ENCODE measurements at regions not wholly inside any gene's neighbourhood (a gene's known extent, or its start where the extent isn't known, plus 50 kb on each side); places are given as distances from the start of the nearest gene placed in this dataset.

- no peak overlapping the region for H3K27ac ChIP-seq (ENCODE audit: low read depth in 1 of 2, low read length in 2 of 2)
- no peak overlapping the region for H3K4me3 ChIP-seq (ENCODE audit: low read depth in 1 of 3, low read length in 3 of 3)
- WGBS: 68% methylated on average over 16 of the region's 16 CpGs
- H3K36me3 ChIP-seq (ENCODE audit: control insufficient read depth in 4 of 4, insufficient read depth in 3 of 4, low read depth in 1 of 4, low read length in 3 of 4): no peaks in the 10 kb centered on the region
- DNase-seq (ENCODE audit: low spot score): no peak
- H3K27me3 ChIP-seq (ENCODE audit: control insufficient read depth in 4 of 4, insufficient read depth in 4 of 4, low read length in 3 of 4): no peaks in the 10 kb centered on the region
- TF ChIP-seq ATF3 (IDR thresholded peaks at IDR 0.05) (no peak), YY1 (IDR thresholded peaks at IDR 0.05) (no peak), TAF1 (conservative IDR thresholded peaks at IDR 0.05) (no peak), RAD21 (IDR thresholded peaks at IDR 0.05) (no peak), HNF4G (IDR thresholded peaks at IDR 0.05) (no peak), SP1 (IDR thresholded peaks at IDR 0.05) (no peak), REST (IDR thresholded peaks at IDR 0.05) (no peak), FOXA2 (IDR thresholded peaks at IDR 0.05) (no peak), NR2F2 (IDR thresholded peaks at IDR 0.05) (no peak), FOXA1 (IDR thresholded peaks at IDR 0.05) (no peak), GABPA (IDR thresholded peaks at IDR 0.05 in 1 of 2, conservative IDR thresholded peaks at IDR 0.05 in 1 of 2) (no peak), MAX (IDR thresholded peaks at IDR 0.05) (no peak), HNF4A (conservative IDR thresholded peaks at IDR 0.05) (no peak)
- TF ChIP-seq, protein P1, sequence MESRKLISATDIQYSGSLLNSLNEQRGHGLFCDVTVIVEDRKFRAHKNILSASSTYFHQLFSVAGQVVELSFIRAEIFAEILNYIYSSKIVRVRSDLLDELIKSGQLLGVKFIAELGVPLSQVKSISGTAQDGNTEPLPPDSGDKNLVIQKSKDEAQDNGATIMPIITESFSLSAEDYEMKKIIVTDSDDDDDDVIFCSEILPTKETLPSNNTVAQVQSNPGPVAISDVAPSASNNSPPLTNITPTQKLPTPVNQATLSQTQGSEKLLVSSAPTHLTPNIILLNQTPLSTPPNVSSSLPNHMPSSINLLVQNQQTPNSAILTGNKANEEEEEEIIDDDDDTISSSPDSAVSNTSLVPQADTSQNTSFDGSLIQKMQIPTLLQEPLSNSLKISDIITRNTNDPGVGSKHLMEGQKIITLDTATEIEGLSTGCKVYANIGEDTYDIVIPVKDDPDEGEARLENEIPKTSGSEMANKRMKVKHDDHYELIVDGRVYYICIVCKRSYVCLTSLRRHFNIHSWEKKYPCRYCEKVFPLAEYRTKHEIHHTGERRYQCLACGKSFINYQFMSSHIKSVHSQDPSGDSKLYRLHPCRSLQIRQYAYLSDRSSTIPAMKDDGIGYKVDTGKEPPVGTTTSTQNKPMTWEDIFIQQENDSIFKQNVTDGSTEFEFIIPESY (IDR thresholded peaks at IDR 0.05): no peak
- TF ChIP-seq, protein P2, sequence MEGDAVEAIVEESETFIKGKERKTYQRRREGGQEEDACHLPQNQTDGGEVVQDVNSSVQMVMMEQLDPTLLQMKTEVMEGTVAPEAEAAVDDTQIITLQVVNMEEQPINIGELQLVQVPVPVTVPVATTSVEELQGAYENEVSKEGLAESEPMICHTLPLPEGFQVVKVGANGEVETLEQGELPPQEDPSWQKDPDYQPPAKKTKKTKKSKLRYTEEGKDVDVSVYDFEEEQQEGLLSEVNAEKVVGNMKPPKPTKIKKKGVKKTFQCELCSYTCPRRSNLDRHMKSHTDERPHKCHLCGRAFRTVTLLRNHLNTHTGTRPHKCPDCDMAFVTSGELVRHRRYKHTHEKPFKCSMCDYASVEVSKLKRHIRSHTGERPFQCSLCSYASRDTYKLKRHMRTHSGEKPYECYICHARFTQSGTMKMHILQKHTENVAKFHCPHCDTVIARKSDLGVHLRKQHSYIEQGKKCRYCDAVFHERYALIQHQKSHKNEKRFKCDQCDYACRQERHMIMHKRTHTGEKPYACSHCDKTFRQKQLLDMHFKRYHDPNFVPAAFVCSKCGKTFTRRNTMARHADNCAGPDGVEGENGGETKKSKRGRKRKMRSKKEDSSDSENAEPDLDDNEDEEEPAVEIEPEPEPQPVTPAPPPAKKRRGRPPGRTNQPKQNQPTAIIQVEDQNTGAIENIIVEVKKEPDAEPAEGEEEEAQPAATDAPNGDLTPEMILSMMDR (IDR thresholded peaks at IDR 0.05; ENCODE audit: low read depth, low read length, missing input control): no peak
- H3K9ac ChIP-seq (ENCODE audit: low read depth in 1 of 2, low read length in 2 of 2): no peak overlapping the region
- H3K4me1 ChIP-seq (ENCODE audit: control insufficient read depth in 4 of 4, insufficient read depth in 4 of 4, low read length in 3 of 4): peaks cover 0 to 9% (median 3%) of the 10 kb centered on the region in 4 donors
- no peaks in the 10 kb centered on the region for H3K9me3 ChIP-seq (ENCODE audit: control insufficient read depth in 4 of 4, low read length in 3 of 4)
These were observed 67.7 kb upstream of the ATP11B start for GRCh38 chr3:182725372-182726251.
